DMS114 treated with DMSO at 0.1 percent for 48 hours (cell line): ENCODE measurements at regions not wholly inside any gene's neighbourhood (a gene's known extent, or its start where the extent isn't known, plus 50 kb on each side); places are given as distances from the start of the nearest gene placed in this dataset.
"Not testable (repeated sequence)": the region's sequence is repeated elsewhere in the genome, so short reads cannot be mapped to it uniquely, and the experiment has no call there.

Experiments
- DNase-seq: peaks from one replicate; lab custom pipeline; 2025; ENCODE audit not compliant: unreplicated experiment; lab: John Stamatoyannopoulos, UW

DNA sequence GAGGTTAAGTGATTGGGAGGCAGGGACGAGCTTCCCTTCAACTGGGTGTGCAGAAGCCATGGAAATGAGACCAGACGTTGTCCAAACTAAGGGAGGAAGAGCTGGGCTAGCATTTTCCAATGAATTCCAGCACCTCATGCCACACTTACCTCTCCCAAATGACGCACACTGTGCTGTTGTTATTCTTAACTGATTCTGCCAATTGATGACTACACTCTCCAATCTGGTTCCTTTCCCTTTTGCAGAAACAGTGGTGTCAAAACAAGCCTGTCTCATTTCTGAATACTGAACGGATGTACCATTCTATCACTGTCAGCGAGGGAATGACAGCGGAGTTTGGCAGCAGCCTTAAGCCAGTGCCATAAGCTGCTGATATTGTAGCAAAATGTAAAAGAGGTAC is 380.5 kb upstream of the HNRNPA3 start:
- no peak for DNase-seq

DNA sequence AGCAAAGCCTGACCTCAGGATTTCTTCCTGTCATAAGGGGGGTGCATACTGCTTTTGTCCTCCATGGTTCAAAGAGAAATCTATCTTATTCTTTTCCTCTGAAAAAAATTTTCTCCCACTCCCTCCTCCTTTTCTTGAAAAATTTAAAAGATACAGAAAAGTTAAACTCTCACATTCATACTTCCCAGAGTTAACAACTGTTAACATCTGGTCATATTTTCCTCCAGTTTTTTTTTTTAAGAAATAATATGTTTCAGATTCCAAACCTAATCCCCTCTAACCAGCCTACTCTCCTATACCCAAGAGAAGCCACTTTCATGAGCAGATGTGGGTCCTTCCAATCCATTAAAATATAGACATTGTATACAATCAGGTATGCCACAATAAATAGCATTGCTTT is 378.9 kb upstream of the HNRNPA3 start:
- no peak for DNase-seq

DNA sequence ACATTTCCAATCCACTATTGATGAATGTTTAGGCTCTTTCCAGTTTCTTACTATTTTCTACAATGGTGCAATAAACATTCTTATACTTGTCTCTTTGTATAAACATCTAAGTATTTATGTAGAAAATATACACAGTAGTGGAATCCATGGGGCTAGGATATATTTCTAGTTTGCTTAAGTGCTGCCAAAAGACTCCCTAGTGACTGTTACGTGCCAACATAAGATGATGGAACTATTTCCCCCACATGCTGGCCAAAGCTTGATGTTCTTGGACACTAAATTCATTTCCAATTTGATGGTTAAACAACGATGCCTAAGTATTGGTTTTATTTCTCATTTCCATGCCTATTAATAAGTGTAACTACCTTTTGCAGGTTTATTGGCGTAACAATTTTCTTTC is 378.4 kb upstream of the HNRNPA3 start:
- DNase-seq, result no peak

DNA sequence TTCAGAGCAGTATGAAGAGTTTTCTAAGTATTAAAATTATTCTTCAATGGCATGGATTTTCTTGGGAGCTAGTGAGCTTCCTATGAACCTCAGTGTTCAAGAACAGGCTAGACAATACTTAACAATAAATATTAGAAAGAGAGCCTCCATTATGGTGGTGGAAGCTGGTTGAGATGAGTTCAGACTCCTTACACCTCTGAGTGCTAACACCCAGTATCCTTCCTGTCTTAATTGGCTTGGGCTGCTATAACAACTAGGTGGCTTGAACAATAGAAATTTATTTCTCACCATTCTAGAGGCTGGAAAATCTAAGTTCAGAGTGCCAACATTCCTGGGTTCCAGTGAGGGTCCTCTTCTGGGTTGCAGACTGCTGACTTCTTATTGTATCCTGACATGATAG is 369.4 kb upstream of the HNRNPA3 start:
- no peak for DNase-seq

DNA sequence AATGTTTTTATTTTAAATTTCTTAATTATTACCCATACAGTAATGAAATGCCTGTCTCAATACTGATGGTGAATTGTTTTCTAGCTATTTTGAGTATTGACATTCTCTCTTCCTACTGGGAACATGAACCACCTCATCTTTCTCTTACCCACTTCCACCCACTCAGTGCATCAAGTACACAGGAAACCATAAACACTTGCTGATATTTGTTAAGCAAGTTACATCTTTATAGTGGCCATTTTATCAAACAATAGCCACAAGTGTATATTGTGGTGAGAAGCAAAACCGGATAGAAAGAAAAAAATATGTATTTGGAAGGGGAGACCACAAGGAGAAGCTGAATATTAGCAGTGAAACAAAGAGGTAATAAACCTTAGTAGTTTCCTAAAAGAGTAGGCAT is 368.1 kb upstream of the HNRNPA3 start:
- DNase-seq, result no peak

DNA sequence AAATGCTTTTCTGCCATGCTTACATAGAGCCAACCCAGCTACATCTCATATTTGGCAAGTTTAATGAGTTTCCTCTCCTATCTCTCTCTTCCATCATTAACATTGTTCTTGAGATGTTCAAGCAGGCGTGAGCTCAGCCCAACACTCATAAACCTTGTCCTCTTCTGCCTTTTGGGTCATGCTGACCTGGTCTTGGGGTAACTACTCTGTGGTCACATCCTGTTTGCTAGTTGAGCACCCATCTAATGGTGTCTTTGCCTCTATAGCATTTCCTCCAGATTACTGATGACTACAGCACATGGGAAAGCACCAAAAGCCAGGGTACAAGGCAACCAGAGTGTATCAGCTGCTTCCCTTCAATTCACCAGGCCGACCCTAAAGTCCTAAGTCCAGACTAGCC is 366.9 kb upstream of the HNRNPA3 start:
- no peak for DNase-seq

DNA sequence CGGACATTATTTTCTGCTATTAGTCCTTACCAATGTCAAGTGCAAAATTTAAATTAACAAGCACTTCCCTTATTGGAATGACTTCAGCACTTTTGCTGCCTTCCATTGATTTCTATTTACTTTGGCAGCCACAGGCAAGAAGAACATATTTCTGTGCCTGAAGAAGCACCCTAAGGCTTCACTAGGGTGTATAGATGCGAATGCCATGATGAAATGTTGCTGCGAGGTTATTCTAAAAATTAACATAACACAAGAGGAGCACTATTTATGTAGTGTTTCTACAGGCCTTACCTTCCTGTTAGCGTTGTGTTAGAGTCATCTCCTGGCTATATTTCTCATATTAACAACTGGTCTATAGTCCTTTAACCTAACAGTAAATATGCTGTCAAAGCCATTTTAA is 365.0 kb upstream of the HNRNPA3 start:
- DNase-seq, result no peak

DNA sequence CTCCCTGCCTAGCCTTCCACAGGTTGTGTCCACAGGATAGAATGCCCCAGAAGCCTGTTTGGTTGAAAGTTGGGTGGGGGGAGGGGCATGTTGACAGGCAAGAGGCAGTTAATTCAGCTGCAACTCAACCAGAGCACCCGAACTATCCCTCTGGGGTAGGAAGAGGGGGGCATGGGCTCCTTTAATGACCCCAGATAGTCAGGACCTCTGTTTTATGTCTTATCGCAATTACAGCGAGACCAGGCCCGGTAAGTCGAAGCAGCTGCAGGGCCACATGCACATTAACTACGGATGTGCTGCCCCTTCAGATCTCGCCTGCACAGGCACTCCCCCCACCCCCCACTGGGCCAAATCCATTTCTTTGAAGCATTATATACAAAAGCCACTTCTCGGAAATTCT is 363.8 kb upstream of the HNRNPA3 start:
- no peak for DNase-seq

DNA sequence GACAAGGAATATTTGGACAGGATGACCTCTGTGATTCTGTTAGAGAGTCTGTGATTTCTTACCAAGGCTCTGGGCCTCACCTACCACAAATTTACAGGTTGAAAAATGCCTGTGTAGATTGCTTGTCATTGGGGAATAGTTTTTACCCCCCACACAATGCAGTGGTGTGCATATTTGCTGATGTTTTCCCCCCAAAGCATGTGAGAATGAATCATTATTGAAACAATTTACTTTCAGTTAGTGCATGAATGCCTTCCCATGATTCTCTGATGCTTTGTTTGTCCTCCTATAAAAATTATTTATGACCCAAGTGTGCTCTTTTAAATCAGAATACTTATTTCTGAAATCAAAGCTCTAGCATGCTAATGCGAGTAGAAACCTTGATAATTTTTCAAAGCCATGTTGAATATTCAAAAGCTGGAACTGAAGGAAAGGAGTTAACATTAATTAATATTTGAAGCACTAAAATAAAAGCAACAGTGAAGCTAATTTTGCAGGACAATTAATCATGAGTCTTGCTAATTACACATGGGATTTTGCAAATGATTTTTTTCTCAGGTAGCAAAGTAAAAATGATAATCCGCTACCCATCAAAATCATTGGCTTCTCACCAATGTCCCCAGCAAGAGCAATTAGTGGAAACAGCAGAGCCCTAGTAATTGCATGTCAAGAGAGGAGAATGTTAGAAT is 361.2 kb upstream of the HNRNPA3 start:
- no peak for DNase-seq

DNA sequence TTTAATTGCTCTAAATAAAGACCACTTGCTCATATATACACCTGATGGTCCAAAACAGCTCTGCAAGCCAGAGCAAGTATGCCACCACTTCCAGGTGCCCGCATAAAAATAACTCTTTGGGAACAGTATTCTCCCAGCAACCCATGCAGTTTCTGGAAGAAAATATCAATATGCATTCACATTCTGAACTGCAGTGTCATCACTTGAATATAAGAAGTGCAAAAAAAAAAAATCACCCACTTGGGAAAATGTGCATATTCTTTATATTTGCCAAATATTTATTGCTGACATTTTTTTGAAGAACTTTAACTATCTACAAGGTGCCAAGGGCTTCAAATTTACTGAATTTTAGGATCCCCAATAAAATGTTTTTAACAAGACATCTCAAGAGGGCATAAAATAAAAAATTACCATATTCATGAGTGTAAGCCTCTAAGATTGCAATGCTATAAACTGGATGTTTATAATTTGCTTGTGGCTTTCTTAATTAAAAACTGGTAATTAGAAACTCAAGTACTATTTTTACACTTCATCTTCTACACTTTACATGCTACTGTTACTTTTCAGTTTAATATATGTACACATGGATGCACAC is 360.6 kb upstream of the HNRNPA3 start:
- DNase-seq, result no peak

DNA sequence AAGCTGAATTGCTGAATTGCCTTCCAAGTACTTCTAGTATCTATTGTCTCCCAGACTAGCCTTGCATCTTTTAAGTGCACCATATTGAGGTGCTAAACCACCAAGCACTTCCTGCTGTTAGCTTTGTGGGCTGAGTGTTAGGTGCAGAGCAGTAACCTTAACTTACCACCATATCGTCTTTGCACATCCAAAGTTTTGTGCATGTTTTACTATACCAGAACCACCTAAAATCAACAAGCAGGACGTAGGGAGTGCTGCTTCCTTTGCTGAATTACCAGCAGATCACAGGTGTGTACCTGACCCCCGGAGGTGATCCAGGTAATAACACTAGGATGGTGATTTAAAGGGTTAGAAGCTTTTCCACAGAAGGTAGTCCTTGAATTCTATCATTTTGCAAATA is 359.9 kb upstream of the HNRNPA3 start:
- no peak for DNase-seq

DNA sequence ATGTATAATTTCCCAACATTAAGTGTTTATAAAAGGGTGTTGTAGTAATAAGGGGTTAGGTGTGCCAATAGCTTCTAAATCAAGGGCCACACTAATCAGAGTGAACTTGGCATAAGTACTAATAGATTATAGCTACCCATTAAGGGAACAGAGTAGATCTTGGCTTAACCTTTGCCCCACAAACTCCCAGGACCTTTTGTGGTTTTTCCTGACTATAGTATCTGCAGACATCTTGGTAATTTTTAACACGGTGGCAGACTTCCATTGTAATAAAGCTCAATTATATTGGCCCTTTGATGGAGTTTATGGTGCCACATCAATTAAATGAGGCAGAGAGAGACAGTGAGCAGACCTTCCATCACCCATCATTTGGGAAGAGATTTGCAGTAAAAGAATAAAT is 358.5 kb upstream of the HNRNPA3 start:
- no peak for DNase-seq

DNA sequence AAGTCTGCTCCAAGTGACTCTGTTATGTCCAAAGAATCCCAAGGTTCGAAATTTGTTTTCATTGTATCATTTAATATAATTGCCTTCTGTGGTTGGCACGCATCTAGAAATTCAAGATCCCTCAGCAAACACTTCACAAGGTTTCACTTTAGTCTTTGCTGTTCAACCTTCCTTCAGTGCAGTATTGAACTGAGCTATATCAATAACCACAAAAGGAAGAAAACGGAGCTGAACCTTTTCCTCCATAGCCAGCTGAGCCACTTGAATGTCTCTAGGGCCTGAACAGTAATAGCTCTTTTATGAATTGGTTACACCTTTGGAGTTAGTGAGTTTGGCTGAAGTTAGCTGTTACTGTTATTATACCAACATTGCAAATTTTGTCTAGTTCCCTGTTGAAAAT is 357.7 kb upstream of the HNRNPA3 start:
- DNase-seq, result no peak

DNA sequence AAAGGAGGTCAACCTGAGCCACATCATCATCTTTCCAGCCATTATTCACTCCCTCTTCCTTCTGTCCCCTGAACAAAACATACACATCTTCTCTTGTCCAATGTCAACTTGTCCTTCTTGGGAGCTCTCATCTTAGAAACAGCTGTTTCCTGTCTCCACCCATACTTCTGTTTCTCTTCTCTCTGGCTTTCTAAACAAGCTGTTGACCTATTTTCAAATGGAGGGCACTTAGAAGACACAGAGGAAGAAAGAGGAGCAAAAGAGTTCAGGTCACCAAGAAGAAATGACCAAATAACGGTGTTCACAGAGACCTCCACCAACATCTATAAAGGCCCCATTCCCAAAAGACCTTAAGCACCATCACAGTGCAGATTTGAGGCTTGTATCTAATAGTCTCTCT is 355.9 kb upstream of the HNRNPA3 start:
- DNase-seq, result no peak

DNA sequence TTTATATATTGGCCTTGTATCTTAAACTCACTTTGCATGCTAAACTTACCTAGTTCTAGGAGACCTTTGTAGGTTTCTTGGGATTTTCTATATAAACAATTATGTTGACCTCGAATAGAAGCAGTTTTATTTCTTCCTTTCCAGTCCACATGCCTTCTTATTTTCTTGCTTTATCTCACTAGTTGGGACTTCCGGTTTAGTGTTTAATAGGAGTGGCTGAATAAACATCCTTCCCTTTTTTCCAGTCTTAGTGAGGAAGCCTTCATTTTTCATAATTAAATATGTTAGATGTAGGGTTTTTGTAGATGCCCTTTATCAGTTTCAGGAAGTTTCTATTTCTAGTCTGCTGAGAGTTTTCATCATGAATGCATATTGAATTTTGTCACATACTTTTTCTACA is 347.3 kb upstream of the HNRNPA3 start:
- no peak for DNase-seq

DNA sequence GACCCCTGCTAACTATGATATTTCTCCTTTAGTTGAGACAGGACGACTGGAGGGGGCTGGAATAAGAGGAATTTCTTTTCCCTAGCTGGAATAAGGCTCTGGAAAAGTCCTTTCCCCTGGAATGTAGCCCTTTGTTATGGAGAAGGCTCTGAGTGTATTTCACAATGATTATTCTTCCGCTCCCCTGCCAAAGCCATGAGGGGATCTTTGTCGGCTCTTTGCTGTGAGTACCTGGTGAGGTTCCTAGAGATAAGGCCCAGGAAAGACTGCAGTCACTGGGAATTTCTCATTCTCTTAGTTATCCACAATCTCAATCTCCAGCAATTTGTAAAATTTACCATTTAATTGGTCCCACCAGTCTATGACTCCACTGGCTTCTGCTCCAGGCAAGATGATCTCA is 340.2 kb upstream of the HNRNPA3 start:
- no peak for DNase-seq

DNA sequence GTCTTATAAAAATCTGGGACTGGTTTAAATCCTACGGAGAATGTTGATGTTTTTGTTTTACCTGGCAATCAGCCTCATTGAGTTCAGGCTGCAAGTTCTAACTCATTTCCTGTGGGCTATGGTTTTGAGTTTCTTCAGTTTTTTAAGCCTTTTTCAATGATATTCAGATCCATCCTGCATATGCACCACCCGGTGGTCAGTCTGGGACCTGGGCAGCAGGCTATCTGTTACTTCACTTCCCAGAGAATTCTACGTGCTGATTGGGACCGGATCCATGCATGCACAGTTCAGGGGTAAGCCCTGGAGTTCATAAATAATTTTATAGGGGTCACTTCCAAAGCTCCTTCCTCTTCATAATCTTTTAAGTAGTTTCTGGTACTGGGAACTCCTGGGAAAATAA is 339.2 kb upstream of the HNRNPA3 start:
- DNase-seq, result no peak

DNA sequence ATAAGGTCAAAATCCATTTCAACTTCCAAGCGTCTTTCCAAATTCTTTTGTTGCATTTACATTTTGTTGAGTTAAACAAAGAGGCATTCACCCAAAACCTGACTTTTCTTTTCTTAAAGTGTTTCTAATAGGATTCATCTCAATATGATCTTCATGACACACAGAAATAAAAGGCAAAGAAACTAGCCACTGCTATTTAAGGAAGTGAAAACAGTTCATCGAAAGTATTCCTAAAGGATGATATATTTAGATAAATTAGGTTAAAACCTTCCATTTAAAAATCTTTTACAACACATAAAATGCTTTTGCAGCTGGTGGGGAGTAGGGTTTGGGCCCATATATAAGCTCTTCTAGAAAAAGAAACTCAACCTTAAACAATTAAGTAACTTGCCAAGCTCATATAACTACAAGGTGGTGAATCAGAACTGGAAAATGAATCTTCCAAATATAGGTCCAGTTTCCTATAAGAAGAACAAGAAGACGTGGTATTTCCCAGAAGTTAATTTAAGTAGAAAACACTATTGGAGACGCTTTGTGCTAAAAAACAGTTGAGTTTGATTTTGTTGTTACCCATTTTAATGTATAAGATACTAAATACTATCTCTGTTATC is 336.0 kb upstream of the HNRNPA3 start:
- DNase-seq, result no peak

DNA sequence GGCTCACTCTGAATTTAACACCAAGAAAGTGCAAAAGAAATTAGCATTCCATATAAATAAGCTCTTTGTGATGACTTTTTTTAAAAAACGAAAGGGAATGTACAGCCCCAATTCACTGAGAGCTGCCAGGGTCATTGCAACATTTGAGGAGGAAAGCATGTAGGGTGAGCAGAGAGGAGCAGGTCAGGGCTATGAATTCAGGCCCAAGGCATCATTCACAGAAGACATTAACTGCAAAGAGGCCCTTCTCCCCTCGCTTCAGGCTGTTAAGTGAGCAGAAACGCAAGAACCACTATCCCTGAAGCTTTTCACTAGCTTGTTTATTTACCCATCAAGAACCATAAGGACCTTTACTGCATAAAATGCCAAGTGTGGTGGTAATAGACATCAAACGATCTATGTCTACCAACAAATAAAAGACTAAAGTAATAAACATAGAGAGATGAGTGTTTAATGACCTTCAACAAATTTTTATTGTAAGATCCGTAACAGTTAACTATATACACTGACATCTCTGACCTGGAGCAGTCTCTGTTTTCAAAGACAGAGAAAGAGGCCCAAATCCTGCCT is 333.1 kb upstream of the HNRNPA3 start:
- DNase-seq, result no peak

DNA sequence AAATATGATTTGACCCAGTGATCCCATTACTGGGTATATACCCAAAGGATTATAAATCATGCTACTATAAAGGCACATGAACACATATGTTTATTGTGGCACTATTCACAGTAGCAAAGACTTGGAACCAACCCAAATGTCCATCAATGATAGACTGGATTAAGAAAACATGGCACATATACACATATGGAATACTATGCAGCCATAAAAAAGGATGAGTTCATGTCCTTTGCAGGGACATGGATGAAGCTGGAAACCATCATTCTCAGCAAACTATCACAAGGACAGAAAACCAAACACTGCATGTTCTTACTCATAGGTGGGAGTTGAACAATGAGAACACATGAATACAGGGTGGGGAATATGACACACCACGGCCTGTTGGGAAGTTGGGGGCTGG is 330.5 kb upstream of the HNRNPA3 start:
- not testable (repeated sequence) for DNase-seq

DNA sequence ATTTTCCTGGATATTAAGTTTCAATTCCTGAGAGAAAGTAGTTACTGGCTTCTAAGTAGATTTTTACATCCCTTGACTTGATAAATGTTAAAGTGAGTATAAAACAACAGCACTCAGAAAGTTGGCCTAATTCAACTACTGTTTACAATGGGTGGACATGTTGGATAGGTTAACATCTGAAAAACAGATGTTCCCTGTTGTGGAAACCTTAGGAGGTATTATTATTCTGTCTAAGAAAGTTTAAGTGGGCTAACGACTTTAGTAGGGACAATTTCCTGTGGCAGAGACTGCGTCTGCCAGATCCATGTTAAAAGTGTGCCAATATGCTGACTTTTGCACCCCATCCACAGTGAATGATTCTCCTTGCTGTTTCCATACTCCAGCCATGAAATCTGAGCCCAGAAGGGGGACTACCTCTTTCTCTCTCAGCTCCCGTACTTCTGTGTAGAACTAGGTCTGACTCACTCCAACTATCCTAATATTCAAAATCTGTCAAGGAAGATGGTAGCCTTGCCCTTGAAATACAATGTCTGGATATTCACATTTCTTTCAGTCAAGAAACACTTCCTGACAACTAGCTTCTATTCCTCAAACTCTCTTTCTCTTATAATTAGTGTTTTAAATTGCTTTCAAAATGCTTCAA is 327.5 kb upstream of the HNRNPA3 start:
- DNase-seq, result no peak

DNA sequence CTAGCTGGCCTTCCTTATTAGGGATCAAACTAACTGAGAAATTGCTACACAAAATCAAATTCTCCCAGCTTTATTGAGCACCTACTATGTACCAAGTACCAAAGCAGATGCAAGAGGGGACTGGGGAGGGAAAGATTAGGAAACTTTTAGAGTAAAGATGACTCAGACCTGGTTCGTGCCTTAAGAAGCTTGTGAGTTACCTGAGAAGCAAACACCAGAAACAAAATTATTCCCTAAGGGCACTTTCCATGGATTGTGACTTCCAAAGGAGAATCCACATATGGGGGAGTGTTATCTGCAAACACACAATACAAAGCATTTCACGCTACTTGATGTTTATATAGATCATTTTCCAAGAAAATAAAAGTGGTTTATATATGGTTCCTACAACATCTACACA is 326.9 kb upstream of the HNRNPA3 start:
- DNase-seq, result no peak
